ENCODE measurements at regions not wholly inside any gene's neighbourhood (a gene's known extent, or its start where the extent isn't known, plus 50 kb on each side); places are given as distances from the start of the nearest gene placed in this dataset.

DNA sequence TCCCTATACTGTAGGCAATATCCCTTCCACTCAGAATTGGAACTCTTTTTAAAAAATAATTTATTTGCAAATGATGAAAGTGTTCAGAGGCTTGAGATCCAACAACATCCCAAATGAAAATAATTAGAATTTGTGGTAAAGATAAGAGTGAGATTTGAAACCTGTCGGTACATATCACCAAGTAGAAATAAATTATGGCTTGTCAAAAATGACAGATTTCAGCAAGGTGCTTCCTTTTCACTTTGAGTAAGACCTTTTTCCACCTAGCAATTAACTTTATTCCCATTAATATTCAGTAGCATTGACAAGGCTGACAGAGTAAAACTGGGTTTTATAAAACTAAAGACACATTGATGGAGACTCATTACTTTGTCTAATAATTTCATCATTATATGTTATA is 107.7 kb upstream of the PRKD1 start:
- TF ChIP-seq POLR2AphosphoS5 (IDR thresholded peaks at IDR 0.05; ENCODE audit: low read depth, low read length): no peak
- TF ChIP-seq, protein P1, sequence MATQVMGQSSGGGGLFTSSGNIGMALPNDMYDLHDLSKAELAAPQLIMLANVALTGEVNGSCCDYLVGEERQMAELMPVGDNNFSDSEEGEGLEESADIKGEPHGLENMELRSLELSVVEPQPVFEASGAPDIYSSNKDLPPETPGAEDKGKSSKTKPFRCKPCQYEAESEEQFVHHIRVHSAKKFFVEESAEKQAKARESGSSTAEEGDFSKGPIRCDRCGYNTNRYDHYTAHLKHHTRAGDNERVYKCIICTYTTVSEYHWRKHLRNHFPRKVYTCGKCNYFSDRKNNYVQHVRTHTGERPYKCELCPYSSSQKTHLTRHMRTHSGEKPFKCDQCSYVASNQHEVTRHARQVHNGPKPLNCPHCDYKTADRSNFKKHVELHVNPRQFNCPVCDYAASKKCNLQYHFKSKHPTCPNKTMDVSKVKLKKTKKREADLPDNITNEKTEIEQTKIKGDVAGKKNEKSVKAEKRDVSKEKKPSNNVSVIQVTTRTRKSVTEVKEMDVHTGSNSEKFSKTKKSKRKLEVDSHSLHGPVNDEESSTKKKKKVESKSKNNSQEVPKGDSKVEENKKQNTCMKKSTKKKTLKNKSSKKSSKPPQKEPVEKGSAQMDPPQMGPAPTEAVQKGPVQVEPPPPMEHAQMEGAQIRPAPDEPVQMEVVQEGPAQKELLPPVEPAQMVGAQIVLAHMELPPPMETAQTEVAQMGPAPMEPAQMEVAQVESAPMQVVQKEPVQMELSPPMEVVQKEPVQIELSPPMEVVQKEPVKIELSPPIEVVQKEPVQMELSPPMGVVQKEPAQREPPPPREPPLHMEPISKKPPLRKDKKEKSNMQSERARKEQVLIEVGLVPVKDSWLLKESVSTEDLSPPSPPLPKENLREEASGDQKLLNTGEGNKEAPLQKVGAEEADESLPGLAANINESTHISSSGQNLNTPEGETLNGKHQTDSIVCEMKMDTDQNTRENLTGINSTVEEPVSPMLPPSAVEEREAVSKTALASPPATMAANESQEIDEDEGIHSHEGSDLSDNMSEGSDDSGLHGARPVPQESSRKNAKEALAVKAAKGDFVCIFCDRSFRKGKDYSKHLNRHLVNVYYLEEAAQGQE (IDR thresholded peaks at IDR 0.05; ENCODE audit: insufficient read depth in 1 of 2, low read depth in 2 of 2, low read length in 2 of 2): no peak
- no peak for TF ChIP-seq SIN3A (IDR thresholded peaks at IDR 0.05; ENCODE audit: borderline replicate concordance, insufficient read depth, low read length)
- TF ChIP-seq TAF1 (IDR thresholded peaks at IDR 0.05; ENCODE audit: borderline replicate concordance, insufficient read depth, low read length): no peak
